HepG2 (cell line): ENCODE measurements at regions not wholly inside any gene's neighbourhood (a gene's known extent, or its start where the extent isn't known, plus 50 kb on each side); places are given as distances from the start of the nearest gene placed in this dataset.

Experiments
- ATAC-seq: fragments of 200-7000 bp; cut with Tn5 transposase; 3 replicates; pipeline ENCODE4 v1.9.1; 2020; ENCODE audit warnings: mild to moderate bottlenecking, moderate library complexity
- BruUV-seq: library from RNA; stranded (reverse); fragments of 400-500 nt; replicated peaks from 2 replicates; lab custom pipeline; 2021; lab: Mats Ljungman, UMichigan
- CTCF ChIA-PET: fragments of 300-600 bp; formaldehyde crosslinking; extraction: SDS; loops from one replicate; lab custom pipeline; 2021; ENCODE audit warnings: low total read pairs, inconsistent platforms, low intra/inter-chr PET ratio; lab: Yijun Ruan, JAX
- POLR2A ChIA-PET: fragments of 350-600 bp; sonication (Branson Sonifier 250); formaldehyde crosslinking; loops from one replicate; lab custom pipeline; 2020; ENCODE audit warnings: antibody characterized with exemption, inconsistent platforms; lab: Yijun Ruan, JAX
- DNase-seq: peaks from one replicate; pipeline ENCODE4 v3.0.0-alpha.2; 2015; ENCODE audit warnings: low spot score
- FAIRE-seq: peaks from 3 replicates; lab custom pipeline; 2011; peaks lifted over from hg19 to GRCh38; lab: Jason Lieb, UNC
- H2AFZ ChIP-seq: one replicate; pipeline ENCODE4 v1.6.1; 2011; ENCODE audit warnings: low read length, inconsistent platforms
- H3K27ac ChIP-seq: fragments of 300-600 bp; 3 replicates; pipeline ENCODE4 v1.8.0; 2011; ENCODE audit warnings: mixed run types, mild to moderate bottlenecking, mixed read lengths, low read length, inconsistent platforms; ENCODE audit not compliant: insufficient read depth; ENCODE audit errors: extremely low read length
- H3K27me3 ChIP-seq, 2 experiments: fragments of 200-600 bp in 1 of 2; 2 replicates in 1 of 2; 3 replicates in 1 of 2; pipeline versions ENCODE4 v1.6.0 to v1.8.0; 2011; ENCODE audit warnings: low read length in 2 of 2, mild to moderate bottlenecking in 2 of 2, moderate library complexity in 2 of 2, inconsistent platforms in 1 of 2; ENCODE audit not compliant: insufficient read depth in 2 of 2, control insufficient read depth in 1 of 2
- H3K36me3 ChIP-seq, 2 experiments: fragments of 200-600 bp in 1 of 2; replicated peaks in 1 of 2; 2 replicates in 1 of 2; 3 replicates in 1 of 2; pipeline versions ENCODE4 v1.5.1 to v1.8.0; 2011; ENCODE audit warnings: low read length in 2 of 2, inconsistent platforms in 1 of 2; ENCODE audit not compliant: insufficient read depth in 2 of 2, control insufficient read depth in 1 of 2
- H3K4me1 ChIP-seq: 2 replicates; pipeline ENCODE4 v1.5.1; 2012; ENCODE audit warnings: low read length, inconsistent platforms; ENCODE audit not compliant: insufficient read depth
- H3K4me2 ChIP-seq: 2 replicates; pipeline ENCODE4 v1.6.0; 2011; ENCODE audit warnings: low read depth, low read length, inconsistent platforms
- H3K4me3 ChIP-seq, 3 experiments: fragments of 200-600 bp in 1 of 3; sonication (generic), shearing (Covaris generic) in 1 of 3; replicated peaks in 1 of 3; 2 replicates each; pipeline ENCODE4 v1.5.1; 2011 to 2016; ENCODE audit warnings: low read length in 3 of 3, inconsistent platforms in 2 of 3, low read depth in 2 of 3, mild to moderate bottlenecking in 2 of 3, control low read depth in 1 of 3, mixed read lengths in 1 of 3; ENCODE audit not compliant: insufficient read depth in 1 of 3
- H3K79me2 ChIP-seq: one replicate; pipeline ENCODE4 v1.6.1; 2011; ENCODE audit warnings: low read length, inconsistent platforms; ENCODE audit not compliant: insufficient read depth
- H3K9ac ChIP-seq: 2 replicates; pipeline ENCODE4 v1.6.0; 2011; ENCODE audit warnings: mild to moderate bottlenecking, low read depth, low read length, inconsistent platforms; ENCODE audit not compliant: insufficient read depth
- H3K9me3 ChIP-seq: 2 replicates; pipeline ENCODE4 v1.5.1; 2012; ENCODE audit warnings: mild to moderate bottlenecking, low read length
- H4K20me1 ChIP-seq: 2 replicates; pipeline ENCODE4 v1.6.0; 2011; ENCODE audit warnings: inconsistent platforms, mild to moderate bottlenecking, low read length, moderate library complexity; ENCODE audit not compliant: insufficient read depth
- DMTF1 ChIP-seq: sonication (generic); formaldehyde crosslinking; IDR thresholded peaks from 2 replicates; pipeline ENCODE4 v1.4.0; 2020; ENCODE audit warnings: mild to moderate bottlenecking, missing genetic modification reagents
- IRF1 ChIP-seq: sonication (generic); formaldehyde crosslinking; IDR thresholded peaks from 2 replicates; pipeline ENCODE4 v1.4.0; 2020; ENCODE audit warnings: low read depth, mild to moderate bottlenecking, missing genetic modification reagents
- KAT7 ChIP-seq: IDR thresholded peaks from 2 replicates; pipeline ENCODE4 v1.6.1; 2018; ENCODE audit warnings: borderline replicate concordance, missing compliant biosample characterization
- MXD3 ChIP-seq: IDR thresholded peaks from 2 replicates; pipeline ENCODE4 v1.6.1; 2016; ENCODE audit warnings: mild to moderate bottlenecking, missing biosample characterization, missing genetic modification reagents
- TEF ChIP-seq: sonication (generic); formaldehyde crosslinking; IDR thresholded peaks from 2 replicates; pipeline ENCODE4 v1.5.0; 2020; ENCODE audit warnings: missing genetic modification reagents
- ZBTB49 ChIP-seq: sonication (generic); formaldehyde crosslinking; IDR thresholded peaks from 2 replicates; pipeline ENCODE4 v1.4.0; 2020; ENCODE audit warnings: missing genetic modification reagents, borderline replicate concordance
- ZFP36 ChIP-seq: fragments of 150-350 bp; IDR thresholded peaks from 2 replicates; pipeline ENCODE4 v1.6.1; 2018; ENCODE audit warnings: borderline replicate concordance, low read length, low read depth; ENCODE audit not compliant: partially characterized antibody
- ZKSCAN8 ChIP-seq: IDR thresholded peaks from 2 replicates; pipeline ENCODE4 v1.6.1; 2016; ENCODE audit warnings: borderline replicate concordance, missing genetic modification reagents, missing compliant biosample characterization
- WGBS: methylation state at CpG from one replicate; pipeline ENCODE4 v1.1.6; 2017; ENCODE audit warnings: low lambda C conversion rate; 5-methylcytosine and 5-hydroxymethylcytosine counted together
- in situ Hi-C: cut with HindIII; loops from 2 replicates; pipeline ENCODE4 v1.10.0; 2017; ENCODE audit warnings: low pct_unique_long_range_greater_than_20kb; ENCODE audit not compliant: extremely low pct_ligation_motif_present
- intact Hi-C: fragments of 100-400 bp; cut with micrococcal nuclease; formaldehyde crosslinking; loops from one replicate; pipeline ENCODE4 v1.10.0; 2022; ENCODE audit not compliant: unreplicated experiment

- CTCF ChIA-PET, result no interaction called here
- Histone ChIP-seq H3K27ac (no peak overlapping the region), H3K9me3 (no peaks in the 10 kb centered on the region), H4K20me1 (no peaks in the 10 kb centered on the region), H3K79me2 (no peaks in the 10 kb centered on the region), H3K4me2 (no peak overlapping the region), H3K27me3 (peaks cover 0 to 41% of the 10 kb centered on the region in 2 experiments; a peak in 3 of 5 replicates), H3K4me3 (no peak overlapping the region), H3K4me1 (no peaks in the 10 kb centered on the region), H3K9ac (no peak overlapping the region), H3K36me3 (no peaks in the 10 kb centered on the region), H2AFZ (no peak overlapping the region)
- BruUV-seq, result no TSS peak
- in situ Hi-C loops, result no loop called here
- no peak for FAIRE-seq
- POLR2A ChIA-PET, result no interaction called here
- TF ChIP-seq ZKSCAN8 (CRISPR knock-in tag) (no peak), TEF (CRISPR knock-in tag) (no peak)
- 0% methylated on average over 2 of the region's 2 CpGs for WGBS
- ATAC-seq, result no peak
- DNase-seq, result no peak
- intact Hi-C loops, result no loop called here
Measured at GRCh38 chr12:65754290-65754689, 70.0 kb upstream of the HMGA2 start.

GRCh38 chr12:65754744-65755595 lies 69.3 kb upstream of the HMGA2 start:
- Histone ChIP-seq H3K36me3 (no peaks in the 10 kb centered on the region), H3K27me3 (peaks cover 0 to 41% of the 10 kb centered on the region in 2 experiments; a peak in 3 of 5 replicates), H3K9ac (no peak overlapping the region), H3K4me3 (no peak overlapping the region), H2AFZ (no peak overlapping the region), H3K4me2 (no peak overlapping the region), H3K4me1 (no peaks in the 10 kb centered on the region), H3K9me3 (no peaks in the 10 kb centered on the region), H4K20me1 (no peaks in the 10 kb centered on the region), H3K27ac (no peak overlapping the region), H3K79me2 (no peaks in the 10 kb centered on the region)
- ATAC-seq (no peak), FAIRE-seq (no peak), DNase-seq (no peak)
- BruUV-seq, result no TSS peak
- POLR2A ChIA-PET, result no interaction called here
- CTCF ChIA-PET, result no interaction called here
- in situ Hi-C loops (no loop called here), intact Hi-C loops (no loop called here)
- WGBS, result 6% methylated on average over 6 of the region's 8 CpGs
- no peak for TF ChIP-seq MXD3 (CRISPR knock-in tag)
- no peak for TF ChIP-seq ZBTB49
- TF ChIP-seq KAT7 (CRISPR knock-in tag), result no peak
- TF ChIP-seq ZFP36, result no peak
- no peak for TF ChIP-seq DMTF1 (CRISPR knock-in tag)
- TF ChIP-seq IRF1 (CRISPR knock-in tag), result no peak
